AG09319 (cell line): ENCODE measurements at regions not wholly inside any gene's neighbourhood (a gene's known extent, or its start where the extent isn't known, plus 50 kb on each side); places are given as distances from the start of the nearest gene placed in this dataset.

Experiments used
- DNase-seq: peaks from one replicate; pipeline ENCODE4 v3.0.0-alpha.2; 2010; ENCODE audit warnings: low read depth; ENCODE audit errors: extremely low read depth
- CTCF ChIP-seq: IDR thresholded peaks from 2 replicates; pipeline ENCODE4 v1.5.1; 2011; ENCODE audit warnings: low read depth, mild to moderate bottlenecking, inconsistent platforms, low read length, moderate library complexity

- DNase-seq, result no peak
- TF ChIP-seq CTCF, result no peak
Observed at GRCh38 chr11:26245046-26245445, 86.9 kb upstream of the ANO3 start.

GRCh38 chr11:26247340-26247739 is 84.6 kb upstream of the ANO3 start:
- no peak for TF ChIP-seq CTCF
- DNase-seq, result peak; percentile 60

GRCh38 chr11:26248661-26249060 is 83.3 kb upstream of the ANO3 start:
- TF ChIP-seq CTCF, result no peak
- DNase-seq, result no peak

GRCh38 chr11:26254378-26254777 is 77.6 kb upstream of the ANO3 start:
- no peak for DNase-seq
- TF ChIP-seq CTCF, result no peak

GRCh38 chr11:26263769-26264168 is 68.2 kb upstream of the ANO3 start:
- no peak for DNase-seq
- TF ChIP-seq CTCF, result no peak

- no peak for TF ChIP-seq CTCF
- no peak for DNase-seq
Observed at GRCh38 chr11:26264266-26264665, 67.7 kb upstream of the ANO3 start.

GRCh38 chr11:26268980-26269660 is 62.8 kb upstream of the ANO3 start:
- TF ChIP-seq CTCF, result no peak
- no peak for DNase-seq
